Panc1 (cell line): ENCODE measurements at regions not wholly inside any gene's neighbourhood (a gene's known extent, or its start where the extent isn't known, plus 50 kb on each side); places are given as distances from the start of the nearest gene placed in this dataset.

Source experiments
- ATAC-seq: fragments of 200-7000 bp; cut with Tn5 transposase; 2 replicates; pipeline ENCODE4 v1.9.1; 2020; ENCODE audit warnings: mild to moderate bottlenecking, moderate library complexity
- BruUV-seq: library from RNA; stranded (reverse); fragments of 400-500 nt; replicated peaks from 2 replicates; lab custom pipeline; 2021; lab: Mats Ljungman, UMichigan
- CTCF ChIA-PET: fragments of 300-600 bp; sonication (Branson Sonifier 250); formaldehyde crosslinking; loops from one replicate; lab custom pipeline; 2022; ENCODE audit warnings: antibody characterized with exemption; lab: Charles Lee
- POLR2A ChIA-PET: fragments of 300-600 bp; sonication (Branson Sonifier 250); formaldehyde crosslinking; loops from one replicate; lab custom pipeline; 2022; ENCODE audit warnings: antibody characterized with exemption; lab: Charles Lee
- DNase-seq: peaks from one replicate; pipeline ENCODE4 v3.0.0-alpha.2; 2010; ENCODE audit warnings: low read depth, low spot score
- H3K27ac ChIP-seq: 2 replicates; pipeline ENCODE4 v1.5.1; 2011; ENCODE audit warnings: mild to moderate bottlenecking, low read length, inconsistent platforms
- H3K27me3 ChIP-seq: fragments of 200-500 bp; sonication (Bioruptor generic); 2 replicates; pipeline ENCODE4 v1.6.0; 2014; ENCODE audit warnings: low read length, inconsistent platforms; ENCODE audit not compliant: control insufficient read depth, insufficient read depth
- H3K36me3 ChIP-seq: fragments of 200-500 bp; sonication (Bioruptor generic); 2 replicates; pipeline ENCODE4 v1.5.1; 2014; ENCODE audit warnings: inconsistent platforms, mild to moderate bottlenecking, low read length, moderate library complexity; ENCODE audit not compliant: control insufficient read depth, insufficient read depth
- H3K4me1 ChIP-seq: 2 replicates; pipeline ENCODE4 v1.5.1; 2011; ENCODE audit warnings: inconsistent platforms, mild to moderate bottlenecking, low read length, moderate library complexity; ENCODE audit not compliant: control insufficient read depth, insufficient read depth
- H3K4me3 ChIP-seq, 2 experiments: 2 replicates each; pipeline ENCODE4 v1.5.1; 2011 to 2012; ENCODE audit warnings: low read depth in 2 of 2, low read length in 2 of 2, mild to moderate bottlenecking in 2 of 2, inconsistent platforms in 1 of 2, moderate library complexity in 1 of 2
- H3K9me3 ChIP-seq: fragments of 200-500 bp; sonication (Bioruptor generic); 2 replicates; pipeline ENCODE4 v1.5.1; 2014; ENCODE audit warnings: low read depth, mild to moderate bottlenecking, inconsistent platforms, low read length, moderate library complexity; ENCODE audit not compliant: control insufficient read depth, insufficient read depth
- CTCF ChIP-seq: fragments of 450-650 bp; IDR thresholded peaks from 2 replicates; pipeline ENCODE4 v1.5.1; 2017; ENCODE audit warnings: mild to moderate bottlenecking
- POLR2AphosphoS5 ChIP-seq: IDR thresholded peaks from 2 replicates; pipeline ENCODE4 v1.6.1; 2012; ENCODE audit warnings: mild to moderate bottlenecking, low read depth, low read length, moderate library complexity
- REST ChIP-seq, 2 experiments: IDR thresholded peaks; 2 replicates each; pipeline ENCODE4 v1.6.1; 2011 to 2012; ENCODE audit warnings: low read depth in 2 of 2, control low read depth in 1 of 2, low read length in 1 of 2, mild to moderate bottlenecking in 1 of 2, moderate library complexity in 1 of 2; ENCODE audit not compliant: insufficient read depth in 1 of 2
- SIN3A ChIP-seq: IDR thresholded peaks from 2 replicates; pipeline ENCODE4 v1.6.1; 2012; ENCODE audit warnings: low read depth, mild to moderate bottlenecking, low read length, moderate library complexity, borderline replicate concordance; ENCODE audit not compliant: insufficient read depth
- TCF7L2 ChIP-seq: IDR thresholded peaks from 2 replicates; pipeline ENCODE4 v1.6.1; 2011; ENCODE audit warnings: mild to moderate bottlenecking, low read depth, low read length, inconsistent platforms
- in situ Hi-C: cut with HindIII; loops from 2 replicates; pipeline ENCODE4 v1.10.0; 2016; ENCODE audit warnings: low sequenced_read_pairs, low pct_unique_long_range_greater_than_20kb
- intact Hi-C: fragments of 100-400 bp; cut with micrococcal nuclease; formaldehyde crosslinking; loops from one replicate; pipeline ENCODE4 v1.10.0; 2022; ENCODE audit not compliant: unreplicated experiment

GRCh38 chr17:83200751-83201150 is 121.3 kb downstream of the METRNL start:
- ChIA-PET CTCF (no interaction called here), POLR2A (no interaction called here)
- BruUV-seq, result no TSS peak
- Histone ChIP-seq H3K27ac (no peak overlapping the region), H3K4me3 (no peak overlapping the region), H3K9me3 (no peaks in the 10 kb centered on the region), H3K27me3 (no peaks in the 10 kb centered on the region), H3K36me3 (no peaks in the 10 kb centered on the region), H3K4me1 (no peaks in the 10 kb centered on the region)
- in situ Hi-C loops (no loop called here), intact Hi-C loops (no loop called here)
- DNase-seq (no peak), ATAC-seq (no peak)
- TF ChIP-seq REST (IDR thresholded peaks at IDR 0.05; ENCODE audit: insufficient read depth in 1 of 2, low read depth in 2 of 2, low read length in 1 of 2) (no peak), SIN3A (no peak), POLR2AphosphoS5 (no peak), CTCF (no peak), TCF7L2 (no peak)

- ATAC-seq, result no peak
- ChIA-PET POLR2A (no interaction called here), CTCF (no interaction called here)
- Histone ChIP-seq H3K4me1 (no peaks in the 10 kb centered on the region), H3K4me3 (no peak overlapping the region), H3K36me3 (no peaks in the 10 kb centered on the region), H3K27me3 (no peaks in the 10 kb centered on the region), H3K9me3 (no peaks in the 10 kb centered on the region), H3K27ac (no peak overlapping the region)
- DNase-seq, result no peak
- intact Hi-C loops, result no loop called here
- BruUV-seq, result no TSS peak
- TF ChIP-seq TCF7L2, result no peak
- no peak for TF ChIP-seq SIN3A
- TF ChIP-seq CTCF, result no peak
- TF ChIP-seq POLR2AphosphoS5, result no peak
- no peak for TF ChIP-seq REST (IDR thresholded peaks at IDR 0.05; ENCODE audit: insufficient read depth in 1 of 2, low read depth in 2 of 2, low read length in 1 of 2)
- in situ Hi-C loops, result no loop called here
These were observed 122.0 kb downstream of the METRNL start for GRCh38 chr17:83201206-83202001.
